ENCODE measurements at regions not wholly inside any gene's neighbourhood (a gene's known extent, or its start where the extent isn't known, plus 50 kb on each side); places are given as distances from the start of the nearest gene placed in this dataset.
"Not testable (repeated sequence)": the region's sequence is repeated elsewhere in the genome, so short reads cannot be mapped to it uniquely, and the experiment has no call there.

GRCh38 chr5:174625591-174626350 lies 98.6 kb upstream of the MSX2 start:
- no peaks in the 10 kb centered on the region for H3K36me3 Mint-ChIP-seq (ENCODE audit: low read depth)
- POLR2A ChIA-PET, result no interaction called here
- intact Hi-C loops (cut with DNase I, micrococcal nuclease), result no loop called here
- H3K4me3 Mint-ChIP-seq, result no peak overlapping the region
- CTCF ChIA-PET, result interaction anchor here (0.8 to 1.2 kb wide), 2 partner anchors 29 to 168 kb away, joined by 3 read pairs; no protein-coding TSS in a partner anchor
- ATAC-seq (no peak), DNase-seq (no peak)
- peaks cover 6% of the 10 kb centered on the region for H3K27me3 Mint-ChIP-seq
- H3K27ac Mint-ChIP-seq, result no peak overlapping the region
- no peaks in the 10 kb centered on the region for H3K9me3 Mint-ChIP-seq (ENCODE audit: low read depth)
- H3K4me1 Mint-ChIP-seq, result no peaks in the 10 kb centered on the region

GRCh38 chr5:174626369-174626920 lies 97.9 kb upstream of the MSX2 start:
- DNase-seq, result no peak
- no peak for ATAC-seq
- Mint-ChIP-seq H3K27me3 (peaks cover 6% of the 10 kb centered on the region), H3K9me3 (ENCODE audit: low read depth) (no peaks in the 10 kb centered on the region), H3K27ac (no peak overlapping the region), H3K4me3 (no peak overlapping the region), H3K36me3 (ENCODE audit: low read depth) (no peaks in the 10 kb centered on the region), H3K4me1 (no peaks in the 10 kb centered on the region)
- POLR2A ChIA-PET, result no interaction called here
- CTCF ChIA-PET, result interaction anchor here (1.2 kb wide), 1 partner anchor 30 kb away, joined by 3 read pairs; no protein-coding TSS in a partner anchor
- intact Hi-C loops (cut with DNase I, micrococcal nuclease), result no loop called here

GRCh38 chr5:174636094-174636493 lies 88.3 kb upstream of the MSX2 start:
- Mint-ChIP-seq H3K4me1 (no peaks in the 10 kb centered on the region), H3K4me3 (no peak overlapping the region), H3K36me3 (ENCODE audit: low read depth) (no peaks in the 10 kb centered on the region), H3K9me3 (ENCODE audit: low read depth) (no peaks in the 10 kb centered on the region), H3K27me3 (peaks cover 2% of the 10 kb centered on the region), H3K27ac (no peak overlapping the region)
- CTCF ChIA-PET, result no interaction called here
- intact Hi-C loops (cut with DNase I, micrococcal nuclease), result no loop called here
- DNase-seq (no peak), ATAC-seq (no peak)
- POLR2A ChIA-PET, result no interaction called here

GRCh38 chr5:174642816-174643405 lies 81.5 kb upstream of the MSX2 start:
- POLR2A ChIA-PET, result no interaction called here
- intact Hi-C loops (cut with DNase I, micrococcal nuclease), result no loop called here
- ATAC-seq, result no peak
- H3K27me3 Mint-ChIP-seq, result peaks cover 2% of the 10 kb centered on the region
- H3K4me1 Mint-ChIP-seq, result no peaks in the 10 kb centered on the region
- CTCF ChIA-PET, result no interaction called here
- H3K27ac Mint-ChIP-seq, result no peak overlapping the region
- no peak for DNase-seq
- H3K9me3 Mint-ChIP-seq (ENCODE audit: low read depth), result peaks cover 1% of the 10 kb centered on the region
- H3K4me3 Mint-ChIP-seq, result no peak overlapping the region
- H3K36me3 Mint-ChIP-seq (ENCODE audit: low read depth), result no peaks in the 10 kb centered on the region

- no peaks in the 10 kb centered on the region for H3K27me3 Mint-ChIP-seq
- H3K27ac Mint-ChIP-seq, result no peak overlapping the region
- H3K36me3 Mint-ChIP-seq (ENCODE audit: low read depth), result no peaks in the 10 kb centered on the region
- no peak overlapping the region for H3K4me3 Mint-ChIP-seq
- ChIA-PET CTCF (interaction anchor here (0.6 to 0.7 kb wide), 2 partner anchors 20 to 132 kb away, joined by 3 to 4 read pairs; no protein-coding TSS in a partner anchor), POLR2A (no interaction called here)
- peaks cover 4% of the 10 kb centered on the region for H3K9me3 Mint-ChIP-seq (ENCODE audit: low read depth)
- no peak for DNase-seq
- ATAC-seq, result no peak
- intact Hi-C loops (cut with DNase I, micrococcal nuclease), result no loop called here
- H3K4me1 Mint-ChIP-seq, result no peaks in the 10 kb centered on the region
Observed at GRCh38 chr5:174644436-174644835, 79.9 kb upstream of the MSX2 start.

GRCh38 chr5:174644923-174645322 lies 79.5 kb upstream of the MSX2 start:
- Mint-ChIP-seq H3K36me3 (ENCODE audit: low read depth) (no peaks in the 10 kb centered on the region), H3K9me3 (ENCODE audit: low read depth) (peaks cover 4% of the 10 kb centered on the region), H3K27me3 (no peaks in the 10 kb centered on the region), H3K27ac (no peak overlapping the region), H3K4me1 (no peaks in the 10 kb centered on the region), H3K4me3 (no peak overlapping the region)
- no peak for DNase-seq
- intact Hi-C loops (cut with DNase I, micrococcal nuclease), result no loop called here
- POLR2A ChIA-PET, result no interaction called here
- ATAC-seq, result no peak
- CTCF ChIA-PET, result interaction anchor here (0.6 kb wide), 3 partner anchors 40 to 132 kb away, joined by 3 read pairs; no protein-coding TSS in a partner anchor

GRCh38 chr5:174645677-174646076 lies 78.7 kb upstream of the MSX2 start:
- ATAC-seq (no peak), DNase-seq (no peak)
- POLR2A ChIA-PET, result no interaction called here
- CTCF ChIA-PET, result no interaction called here
- Mint-ChIP-seq H3K27me3 (no peaks in the 10 kb centered on the region), H3K9me3 (ENCODE audit: low read depth) (peaks cover 4% of the 10 kb centered on the region), H3K27ac (no peak overlapping the region), H3K4me1 (no peaks in the 10 kb centered on the region), H3K36me3 (ENCODE audit: low read depth) (no peaks in the 10 kb centered on the region), H3K4me3 (no peak overlapping the region)
- intact Hi-C loops (cut with DNase I, micrococcal nuclease), result no loop called here

- DNase-seq; H3K4me3 Mint-ChIP-seq; H3K9me3 Mint-ChIP-seq (ENCODE audit: low read depth); POLR2A ChIA-PET; H3K36me3 Mint-ChIP-seq (ENCODE audit: low read depth); CTCF ChIA-PET; ATAC-seq; H3K4me1 Mint-ChIP-seq; H3K27ac Mint-ChIP-seq; intact Hi-C loops (cut with DNase I, micrococcal nuclease); H3K27me3 Mint-ChIP-seq: not testable (repeated sequence)
Observed at GRCh38 chr5:174648618-174649017, 75.8 kb upstream of the MSX2 start.

GRCh38 chr5:174649391-174649790 lies 75.0 kb upstream of the MSX2 start:
- no peak overlapping the region for H3K4me3 Mint-ChIP-seq
- CTCF ChIA-PET, result no interaction called here
- ATAC-seq, result no peak
- no peaks in the 10 kb centered on the region for H3K4me1 Mint-ChIP-seq
- no peak overlapping the region for H3K27ac Mint-ChIP-seq
- peaks cover 4% of the 10 kb centered on the region for H3K9me3 Mint-ChIP-seq (ENCODE audit: low read depth)
- intact Hi-C loops (cut with DNase I, micrococcal nuclease), result no loop called here
- no peaks in the 10 kb centered on the region for H3K36me3 Mint-ChIP-seq (ENCODE audit: low read depth)
- POLR2A ChIA-PET, result no interaction called here
- peaks cover 6% of the 10 kb centered on the region for H3K27me3 Mint-ChIP-seq
- no peak for DNase-seq

GRCh38 chr5:174654442-174654841 lies 69.9 kb upstream of the MSX2 start:
- H3K4me1 Mint-ChIP-seq, result no peaks in the 10 kb centered on the region
- intact Hi-C loops (cut with DNase I, micrococcal nuclease), result no loop called here
- no peak overlapping the region for H3K27ac Mint-ChIP-seq
- no peak for ATAC-seq
- CTCF ChIA-PET, result no interaction called here
- POLR2A ChIA-PET, result no interaction called here
- no peaks in the 10 kb centered on the region for H3K36me3 Mint-ChIP-seq (ENCODE audit: low read depth)
- no peak overlapping the region for H3K4me3 Mint-ChIP-seq
- no peaks in the 10 kb centered on the region for H3K9me3 Mint-ChIP-seq (ENCODE audit: low read depth)
- no peak for DNase-seq
- peaks cover 6% of the 10 kb centered on the region for H3K27me3 Mint-ChIP-seq

GRCh38 chr5:174655351-174655750 lies 69.0 kb upstream of the MSX2 start:
- ChIA-PET POLR2A (no interaction called here), CTCF (no interaction called here)
- ATAC-seq (no peak), DNase-seq (no peak)
- H3K4me3 Mint-ChIP-seq, result no peak overlapping the region
- no peaks in the 10 kb centered on the region for H3K9me3 Mint-ChIP-seq (ENCODE audit: low read depth)
- H3K4me1 Mint-ChIP-seq, result no peaks in the 10 kb centered on the region
- H3K36me3 Mint-ChIP-seq (ENCODE audit: low read depth), result no peaks in the 10 kb centered on the region
- intact Hi-C loops (cut with DNase I, micrococcal nuclease), result no loop called here
- peaks cover 9% of the 10 kb centered on the region for H3K27me3 Mint-ChIP-seq
- no peak overlapping the region for H3K27ac Mint-ChIP-seq

GRCh38 chr5:174664180-174664850 lies 60.1 kb upstream of the MSX2 start:
- intact Hi-C loops (cut with DNase I, micrococcal nuclease), result no loop called here
- Mint-ChIP-seq H3K4me1 (no peaks in the 10 kb centered on the region), H3K9me3 (ENCODE audit: low read depth) (peaks cover 5% of the 10 kb centered on the region), H3K4me3 (no peak overlapping the region), H3K27me3 (peaks cover 6% of the 10 kb centered on the region), H3K36me3 (ENCODE audit: low read depth) (no peaks in the 10 kb centered on the region), H3K27ac (no peak overlapping the region)
- CTCF ChIA-PET, result no interaction called here
- POLR2A ChIA-PET, result no interaction called here
- no peak for DNase-seq
- ATAC-seq, result no peak

All from activated CD4-positive, alpha-beta T cell treated with anti-CD3 and anti-CD28 coated beads for 36 hours (primary cell).